ENCODE measurements at regions not wholly inside any gene's neighbourhood (a gene's known extent, or its start where the extent isn't known, plus 50 kb on each side); places are given as distances from the start of the nearest gene placed in this dataset.

- TF ChIP-seq, protein P1, sequence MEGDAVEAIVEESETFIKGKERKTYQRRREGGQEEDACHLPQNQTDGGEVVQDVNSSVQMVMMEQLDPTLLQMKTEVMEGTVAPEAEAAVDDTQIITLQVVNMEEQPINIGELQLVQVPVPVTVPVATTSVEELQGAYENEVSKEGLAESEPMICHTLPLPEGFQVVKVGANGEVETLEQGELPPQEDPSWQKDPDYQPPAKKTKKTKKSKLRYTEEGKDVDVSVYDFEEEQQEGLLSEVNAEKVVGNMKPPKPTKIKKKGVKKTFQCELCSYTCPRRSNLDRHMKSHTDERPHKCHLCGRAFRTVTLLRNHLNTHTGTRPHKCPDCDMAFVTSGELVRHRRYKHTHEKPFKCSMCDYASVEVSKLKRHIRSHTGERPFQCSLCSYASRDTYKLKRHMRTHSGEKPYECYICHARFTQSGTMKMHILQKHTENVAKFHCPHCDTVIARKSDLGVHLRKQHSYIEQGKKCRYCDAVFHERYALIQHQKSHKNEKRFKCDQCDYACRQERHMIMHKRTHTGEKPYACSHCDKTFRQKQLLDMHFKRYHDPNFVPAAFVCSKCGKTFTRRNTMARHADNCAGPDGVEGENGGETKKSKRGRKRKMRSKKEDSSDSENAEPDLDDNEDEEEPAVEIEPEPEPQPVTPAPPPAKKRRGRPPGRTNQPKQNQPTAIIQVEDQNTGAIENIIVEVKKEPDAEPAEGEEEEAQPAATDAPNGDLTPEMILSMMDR (IDR thresholded peaks at IDR 0.05; ENCODE audit: borderline replicate concordance, extremely low read depth, low read length, poor library complexity, severe bottlenecking): no peak
- TF ChIP-seq EZH2 (IDR thresholded peaks at IDR 0.05; ENCODE audit: borderline replicate concordance, low read depth, low read length, severe bottlenecking): no peak
These were observed 449.9 kb downstream of the PREX1 start for GRCh38 chr20:48377940-48378339.
